ENCODE measurements at regions not wholly inside any gene's neighbourhood (a gene's known extent, or its start where the extent isn't known, plus 50 kb on each side); places are given as distances from the start of the nearest gene placed in this dataset.

DNA sequence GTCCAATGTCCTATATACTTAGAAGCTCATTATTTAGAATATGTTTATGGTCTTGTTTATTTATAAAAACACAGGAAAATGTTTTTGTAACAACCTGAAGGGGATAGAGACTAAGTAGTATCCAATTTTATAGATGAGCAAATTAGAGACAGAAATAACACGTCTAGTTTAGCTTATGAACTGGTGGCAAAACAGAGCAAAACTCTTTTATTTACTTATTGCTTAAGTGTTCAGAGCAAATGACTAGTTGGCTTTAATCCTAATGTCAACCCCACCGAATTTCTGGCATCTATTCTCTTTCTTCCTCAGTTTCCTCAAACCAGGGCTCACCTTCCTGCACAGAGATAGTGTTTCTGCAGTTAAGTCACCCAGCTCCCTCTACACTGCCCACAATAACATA lies 792.8 kb downstream of the REEP3 start:
- TF ChIP-seq, protein P1, sequence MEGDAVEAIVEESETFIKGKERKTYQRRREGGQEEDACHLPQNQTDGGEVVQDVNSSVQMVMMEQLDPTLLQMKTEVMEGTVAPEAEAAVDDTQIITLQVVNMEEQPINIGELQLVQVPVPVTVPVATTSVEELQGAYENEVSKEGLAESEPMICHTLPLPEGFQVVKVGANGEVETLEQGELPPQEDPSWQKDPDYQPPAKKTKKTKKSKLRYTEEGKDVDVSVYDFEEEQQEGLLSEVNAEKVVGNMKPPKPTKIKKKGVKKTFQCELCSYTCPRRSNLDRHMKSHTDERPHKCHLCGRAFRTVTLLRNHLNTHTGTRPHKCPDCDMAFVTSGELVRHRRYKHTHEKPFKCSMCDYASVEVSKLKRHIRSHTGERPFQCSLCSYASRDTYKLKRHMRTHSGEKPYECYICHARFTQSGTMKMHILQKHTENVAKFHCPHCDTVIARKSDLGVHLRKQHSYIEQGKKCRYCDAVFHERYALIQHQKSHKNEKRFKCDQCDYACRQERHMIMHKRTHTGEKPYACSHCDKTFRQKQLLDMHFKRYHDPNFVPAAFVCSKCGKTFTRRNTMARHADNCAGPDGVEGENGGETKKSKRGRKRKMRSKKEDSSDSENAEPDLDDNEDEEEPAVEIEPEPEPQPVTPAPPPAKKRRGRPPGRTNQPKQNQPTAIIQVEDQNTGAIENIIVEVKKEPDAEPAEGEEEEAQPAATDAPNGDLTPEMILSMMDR (IDR thresholded peaks at IDR 0.05; ENCODE audit: insufficient read depth, missing control alignments), result no peak
- FAIRE-seq (no peak), DNase-seq (ENCODE audit: insufficient read length, low spot score) (no peak)

DNA sequence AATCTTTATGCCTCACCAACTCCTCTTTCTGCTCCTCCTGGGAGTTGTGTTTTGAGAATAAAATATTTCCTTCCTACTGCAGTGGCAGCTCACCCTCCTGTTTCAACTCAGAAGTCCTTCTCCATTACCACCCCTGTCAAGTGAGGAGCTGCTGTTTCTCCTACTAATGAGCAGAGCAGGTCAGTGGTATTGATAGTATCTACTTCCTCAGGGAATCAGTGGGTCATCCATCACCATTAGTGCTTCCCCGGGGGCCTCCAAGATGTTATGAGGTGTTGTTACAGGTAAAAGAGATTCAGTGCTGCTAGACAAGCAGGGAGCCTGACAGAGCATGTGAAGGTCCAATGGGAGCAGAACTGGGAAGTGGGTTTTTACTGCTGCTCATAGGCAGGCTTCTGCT lies 795.2 kb downstream of the REEP3 start:
- no peak for DNase-seq (ENCODE audit: insufficient read length, low spot score)
- TF ChIP-seq, protein P1 (IDR thresholded peaks at IDR 0.05; ENCODE audit: insufficient read depth, missing control alignments), result no peak
- FAIRE-seq, result no peak

DNA sequence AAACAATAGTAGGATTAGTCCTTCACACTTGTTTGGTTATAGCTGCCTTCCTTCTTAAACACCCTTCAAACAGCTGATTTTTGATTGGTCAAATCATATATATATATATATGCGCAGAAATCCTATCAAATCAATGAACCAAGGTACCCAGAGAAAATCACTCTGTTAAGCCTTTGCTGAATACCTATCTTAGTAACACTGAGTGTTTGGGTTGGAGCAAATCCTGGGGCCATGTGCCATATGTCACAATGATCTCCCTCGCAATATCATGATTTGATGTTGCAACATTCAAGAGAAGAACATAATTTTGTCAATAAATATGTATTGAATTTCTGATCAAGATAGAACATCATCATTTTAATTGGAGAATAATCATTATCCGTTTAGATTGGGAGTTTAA lies 795.6 kb downstream of the REEP3 start:
- FAIRE-seq, result peak; percentile 6
- TF ChIP-seq, protein P1 (IDR thresholded peaks at IDR 0.05; ENCODE audit: insufficient read depth, missing control alignments), result no peak
- DNase-seq (ENCODE audit: insufficient read length, low spot score), result no peak

DNA sequence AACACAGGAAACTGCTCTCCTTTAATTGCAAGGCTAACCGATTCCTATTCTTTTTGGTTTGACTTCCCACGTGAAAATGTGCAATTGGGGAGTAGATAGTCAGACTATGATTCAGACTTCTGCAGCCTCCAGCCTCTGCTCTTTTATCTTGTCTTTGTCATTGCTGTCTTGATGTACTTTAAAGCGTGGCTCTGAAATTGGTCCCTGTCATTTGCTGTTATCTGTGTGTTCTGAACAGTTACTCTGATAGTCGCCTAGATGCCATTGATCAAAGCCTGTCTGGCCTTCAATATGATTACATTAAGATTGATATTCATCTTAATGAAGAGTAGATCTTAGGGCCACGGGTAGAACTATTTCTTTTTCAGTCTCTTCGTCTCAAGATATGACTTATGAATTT lies 799.2 kb downstream of the REEP3 start:
- DNase-seq (ENCODE audit: insufficient read length, low spot score) (no peak), FAIRE-seq (no peak)
- TF ChIP-seq, protein P1 (IDR thresholded peaks at IDR 0.05; ENCODE audit: insufficient read depth, missing control alignments), result no peak

DNA sequence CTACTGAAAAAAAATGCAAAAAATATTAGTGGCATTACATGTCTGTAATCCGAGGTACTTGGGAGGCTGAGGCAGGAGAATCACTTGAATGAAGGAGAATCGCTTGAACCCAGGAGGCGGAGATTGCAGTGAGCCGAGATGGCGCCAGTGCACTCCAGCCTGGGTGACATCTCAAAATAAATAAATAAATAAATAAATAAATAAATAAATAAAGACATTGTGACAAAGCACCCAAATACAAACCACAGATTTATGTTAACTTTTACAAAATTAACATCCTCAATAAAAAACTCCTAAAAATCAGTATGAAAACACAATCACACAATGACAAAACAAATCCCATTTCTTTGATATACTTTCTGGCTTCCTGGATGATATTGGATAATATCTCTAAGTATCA lies 808.3 kb downstream of the REEP3 start:
- TF ChIP-seq, protein P1 (IDR thresholded peaks at IDR 0.05; ENCODE audit: insufficient read depth, missing control alignments), result no peak
- no peak for FAIRE-seq
- DNase-seq (ENCODE audit: insufficient read length, low spot score), result no peak

DNA sequence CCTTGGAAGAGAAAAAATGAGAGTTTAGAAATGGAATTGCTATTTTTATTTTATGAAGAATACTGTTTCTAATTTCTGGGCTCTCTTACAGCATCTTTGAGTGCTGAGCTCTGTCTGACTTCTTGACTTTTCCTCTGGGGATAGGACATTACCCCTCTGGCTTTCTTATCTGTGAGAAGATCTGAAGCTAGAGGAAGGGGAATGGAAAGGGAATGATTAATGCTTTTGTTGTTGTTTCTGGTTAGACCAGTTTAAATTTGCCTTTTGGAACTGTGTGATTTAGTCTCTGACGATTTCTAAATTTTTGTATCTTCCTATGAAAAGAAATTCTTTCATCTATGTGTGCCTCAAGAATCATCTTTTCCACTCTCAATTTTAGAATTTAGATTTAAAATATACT lies 811.4 kb downstream of the REEP3 start:
- FAIRE-seq, result no peak
- no peak for DNase-seq (ENCODE audit: insufficient read length, low spot score)
- TF ChIP-seq, protein P1 (IDR thresholded peaks at IDR 0.05; ENCODE audit: insufficient read depth, missing control alignments), result no peak

DNA sequence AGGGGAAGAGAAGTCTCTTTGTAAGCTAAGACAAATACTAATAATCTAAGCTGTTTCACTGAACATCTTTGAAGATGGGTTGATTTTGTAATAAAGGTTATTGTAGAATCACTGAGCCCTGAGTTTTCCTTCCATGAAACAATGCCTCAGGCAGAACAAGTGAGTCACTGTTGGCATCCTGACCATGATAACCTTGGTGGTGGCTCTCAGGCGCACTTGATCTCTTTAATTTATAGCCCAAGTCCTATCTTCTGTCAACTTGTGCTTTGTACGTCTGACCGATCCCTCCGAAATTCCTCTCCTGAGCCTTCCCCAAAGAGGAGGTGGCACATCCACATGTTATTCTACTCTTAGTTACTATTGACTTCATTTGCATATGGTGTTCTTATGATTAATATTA lies 812.9 kb downstream of the REEP3 start:
- FAIRE-seq (no peak), DNase-seq (ENCODE audit: insufficient read length, low spot score) (no peak)
- TF ChIP-seq, protein P1 (IDR thresholded peaks at IDR 0.05; ENCODE audit: insufficient read depth, missing control alignments), result no peak

All from D721Med (cell line).